Endothelial cell of hepatic sinusoid (primary cell): ENCODE measurements at regions not wholly inside any gene's neighbourhood (a gene's known extent, or its start where the extent isn't known, plus 50 kb on each side); places are given as distances from the start of the nearest gene placed in this dataset.

ENCODE experiments used
- in situ Hi-C: cut with HindIII; loops from 2 replicates; pipeline ENCODE4 v1.10.0; 2017; ENCODE audit warnings: low sequenced_read_pairs

GRCh38 chr16:5482256-5482655 lies 384.7 kb upstream of the EEF2KMT start:
- in situ Hi-C loops = loop anchor here (5.0 kb wide), 1 partner anchor 50 kb away; no protein-coding TSS in a partner anchor

GRCh38 chr16:5480431-5481195 lies 383.0 kb upstream of the EEF2KMT start:
- in situ Hi-C loops = loop anchor here (5.0 kb wide), 1 partner anchor 52 kb away; no protein-coding TSS in a partner anchor

GRCh38 chr16:5479926-5480325 lies 382.3 kb upstream of the EEF2KMT start:
- in situ Hi-C loops = loop anchor here (5.0 kb wide), 1 partner anchor 52 kb away; no protein-coding TSS in a partner anchor

GRCh38 chr16:5478036-5478435 lies 380.4 kb upstream of the EEF2KMT start:
- in situ Hi-C loops = no loop called here

- in situ Hi-C loops = no loop called here
Measured at GRCh38 chr16:5477251-5477650, 379.7 kb upstream of the EEF2KMT start.

GRCh38 chr16:5472552-5472951 lies 375.0 kb upstream of the EEF2KMT start:
- in situ Hi-C loops = no loop called here

GRCh38 chr16:5468488-5468887 lies 370.9 kb upstream of the EEF2KMT start:
- in situ Hi-C loops = no loop called here

GRCh38 chr16:5467552-5467951 lies 370.0 kb upstream of the EEF2KMT start:
- in situ Hi-C loops = no loop called here

- in situ Hi-C loops = no loop called here
Measured at GRCh38 chr16:5466551-5466950, 369.0 kb upstream of the EEF2KMT start.

- in situ Hi-C loops = no loop called here
Measured at GRCh38 chr16:5465714-5466113, 368.1 kb upstream of the EEF2KMT start.

- in situ Hi-C loops = no loop called here
Measured at GRCh38 chr16:5463820-5464219, 366.2 kb upstream of the EEF2KMT start.

GRCh38 chr16:5461574-5461973 lies 364.0 kb upstream of the EEF2KMT start:
- in situ Hi-C loops = no loop called here

- in situ Hi-C loops = no loop called here
Measured at GRCh38 chr16:5461141-5461540, 363.5 kb upstream of the EEF2KMT start.

GRCh38 chr16:5460701-5461100 lies 363.1 kb upstream of the EEF2KMT start:
- in situ Hi-C loops = no loop called here

GRCh38 chr16:5459863-5460262 lies 362.3 kb upstream of the EEF2KMT start:
- in situ Hi-C loops = no loop called here

- in situ Hi-C loops = no loop called here
Measured at GRCh38 chr16:5455110-5455509, 357.5 kb upstream of the EEF2KMT start.

- in situ Hi-C loops = no loop called here
Measured at GRCh38 chr16:5454349-5454748, 356.8 kb upstream of the EEF2KMT start.

GRCh38 chr16:5451641-5452040 lies 354.0 kb upstream of the EEF2KMT start:
- in situ Hi-C loops = no loop called here

GRCh38 chr16:5450409-5451104 lies 353.0 kb upstream of the EEF2KMT start:
- in situ Hi-C loops = no loop called here

- in situ Hi-C loops = loop anchor here (25.0 kb wide), 1 partner anchor 87 kb away; no protein-coding TSS in a partner anchor
Measured at GRCh38 chr16:5449901-5450300, 352.3 kb upstream of the EEF2KMT start.

GRCh38 chr16:5448798-5449197 lies 351.2 kb upstream of the EEF2KMT start:
- in situ Hi-C loops = loop anchor here (25.0 kb wide), 1 partner anchor 89 kb away; no protein-coding TSS in a partner anchor

GRCh38 chr16:5447734-5448133 lies 350.1 kb upstream of the EEF2KMT start:
- in situ Hi-C loops = loop anchor here (25.0 kb wide), 1 partner anchor 90 kb away; no protein-coding TSS in a partner anchor
